Kidney (tissue), 13 donors: ENCODE measurements at regions not wholly inside any gene's neighbourhood (a gene's known extent, or its start where the extent isn't known, plus 50 kb on each side); places are given as distances from the start of the nearest gene placed in this dataset.

Experiments
- DNase-seq, 5 donors: peaks; one replicate each; pipeline ENCODE4 v3.0.0-alpha.2; 2013 to 2020
- FAIRE-seq: peaks from 2 replicates; lab custom pipeline; 2012; peaks lifted over from hg19 to GRCh38; lab: Jason Lieb, UNC
- H3K27ac ChIP-seq, 2 donors: one replicate each; pipeline ENCODE4 v1.7.0; 2013; ENCODE audit warnings: low read depth in 2 of 2, low read length in 2 of 2, inconsistent platforms in 1 of 2
- H3K27me3 ChIP-seq: one replicate; pipeline ENCODE4 v1.7.1; 2013; ENCODE audit warnings: low read length, inconsistent platforms; ENCODE audit not compliant: control insufficient read depth, insufficient read depth
- H3K36me3 ChIP-seq, 3 donors: one replicate each; pipeline versions ENCODE4 v1.7.0 to v1.7.1; 2013; ENCODE audit warnings: low read length in 3 of 3, control low read depth in 1 of 3, inconsistent platforms in 1 of 3; ENCODE audit not compliant: insufficient read depth in 3 of 3, control insufficient read depth in 2 of 3
- H3K4me1 ChIP-seq, 3 donors: one replicate each; pipeline versions ENCODE4 v1.7.0 to v1.7.1; 2013; ENCODE audit warnings: low read length in 3 of 3, inconsistent platforms in 1 of 3, low read depth in 1 of 3; ENCODE audit not compliant: control insufficient read depth in 2 of 3, insufficient read depth in 2 of 3
- H3K4me3 ChIP-seq, 3 donors: one replicate each; pipeline versions ENCODE4 v1.7.0 to v1.8.1; 2013; ENCODE audit warnings: low read length in 3 of 3, control low read depth in 1 of 3, inconsistent platforms in 1 of 3
- H3K9ac ChIP-seq, 3 donors: one replicate each; pipeline versions ENCODE4 v1.7.0 to v1.7.1; 2013; ENCODE audit warnings: low read length in 3 of 3, control low read depth in 1 of 3, inconsistent platforms in 1 of 3
- H3K9me3 ChIP-seq, 3 donors: one replicate each; pipeline versions ENCODE4 v1.7.0 to v1.7.1; 2013; ENCODE audit warnings: low read length in 3 of 3, control low read depth in 1 of 3, inconsistent platforms in 1 of 3; ENCODE audit not compliant: control insufficient read depth in 2 of 3, insufficient read depth in 1 of 3
- intact Hi-C: fragments of 100-400 bp; cut with DNase I; formaldehyde crosslinking; loops from one replicate; pipeline ENCODE4 v1.11.1; 2022
- TF ChIP-seq, protein P1 (sequence below): IDR thresholded peaks from 3 replicates; pipeline ENCODE4 v1.5.1; 2012; ENCODE audit warnings: mild to moderate bottlenecking, moderate library complexity, borderline replicate concordance; ENCODE audit not compliant: insufficient read depth; ENCODE audit errors: extremely low read depth
- donor health status: control.
- donor health status: control.
- donor health status: control.
- donor health status: control.
- donor health status: control.
- donor health status: DM: yes; HTN: yes; CAD: no.
- donor health status: Normal renal cell carcinoma (clear cell type).

- DNase-seq (peak; percentile 87 to 95 (median 92)), FAIRE-seq (no peak)
- intact Hi-C loops = loop anchor here (10.0 kb wide), 1 partner anchor 190 kb away; no protein-coding TSS in a partner anchor
- no peaks in the 10 kb centered on the region for H3K27me3 ChIP-seq
- H3K4me3 ChIP-seq = peak overlapping the region; percentile 66 to 73 (median 69)
- H3K9me3 ChIP-seq = peaks cover 0 to 5% (median 0%) of the 10 kb centered on the region in 3 donors
- H3K9ac ChIP-seq = peak overlapping the region; percentile 48 to 67 (median 58)
- TF ChIP-seq, protein P1, sequence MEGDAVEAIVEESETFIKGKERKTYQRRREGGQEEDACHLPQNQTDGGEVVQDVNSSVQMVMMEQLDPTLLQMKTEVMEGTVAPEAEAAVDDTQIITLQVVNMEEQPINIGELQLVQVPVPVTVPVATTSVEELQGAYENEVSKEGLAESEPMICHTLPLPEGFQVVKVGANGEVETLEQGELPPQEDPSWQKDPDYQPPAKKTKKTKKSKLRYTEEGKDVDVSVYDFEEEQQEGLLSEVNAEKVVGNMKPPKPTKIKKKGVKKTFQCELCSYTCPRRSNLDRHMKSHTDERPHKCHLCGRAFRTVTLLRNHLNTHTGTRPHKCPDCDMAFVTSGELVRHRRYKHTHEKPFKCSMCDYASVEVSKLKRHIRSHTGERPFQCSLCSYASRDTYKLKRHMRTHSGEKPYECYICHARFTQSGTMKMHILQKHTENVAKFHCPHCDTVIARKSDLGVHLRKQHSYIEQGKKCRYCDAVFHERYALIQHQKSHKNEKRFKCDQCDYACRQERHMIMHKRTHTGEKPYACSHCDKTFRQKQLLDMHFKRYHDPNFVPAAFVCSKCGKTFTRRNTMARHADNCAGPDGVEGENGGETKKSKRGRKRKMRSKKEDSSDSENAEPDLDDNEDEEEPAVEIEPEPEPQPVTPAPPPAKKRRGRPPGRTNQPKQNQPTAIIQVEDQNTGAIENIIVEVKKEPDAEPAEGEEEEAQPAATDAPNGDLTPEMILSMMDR = peak; percentile 89
- H3K36me3 ChIP-seq = no peaks in the 10 kb centered on the region
- peak overlapping the region; percentile 55 to 80 for H3K27ac ChIP-seq
- peaks cover 0 to 3% (median 2%) of the 10 kb centered on the region in 3 donors for H3K4me1 ChIP-seq
Measured at GRCh38 chr15:92714477-92715401, 59.2 kb upstream of the FAM174B start.

GRCh38 chr15:92715758-92716157 lies 60.2 kb upstream of the FAM174B start:
- TF ChIP-seq, protein P1 = no peak
- H3K27ac ChIP-seq = no peak overlapping the region
- no peak for FAIRE-seq
- no peaks in the 10 kb centered on the region for H3K36me3 ChIP-seq
- peaks cover 0 to 3% (median 2%) of the 10 kb centered on the region in 3 donors for H3K4me1 ChIP-seq
- H3K9me3 ChIP-seq = peaks cover 0 to 5% (median 0%) of the 10 kb centered on the region in 3 donors
- H3K9ac ChIP-seq = no peak overlapping the region
- no peaks in the 10 kb centered on the region for H3K27me3 ChIP-seq
- peak in 3 of 5 donors; percentile 35 to 85 (median 68) for DNase-seq
- intact Hi-C loops = loop anchor here (10.0 kb wide), 1 partner anchor 191 kb away; no protein-coding TSS in a partner anchor
- no peak overlapping the region for H3K4me3 ChIP-seq

DNA sequence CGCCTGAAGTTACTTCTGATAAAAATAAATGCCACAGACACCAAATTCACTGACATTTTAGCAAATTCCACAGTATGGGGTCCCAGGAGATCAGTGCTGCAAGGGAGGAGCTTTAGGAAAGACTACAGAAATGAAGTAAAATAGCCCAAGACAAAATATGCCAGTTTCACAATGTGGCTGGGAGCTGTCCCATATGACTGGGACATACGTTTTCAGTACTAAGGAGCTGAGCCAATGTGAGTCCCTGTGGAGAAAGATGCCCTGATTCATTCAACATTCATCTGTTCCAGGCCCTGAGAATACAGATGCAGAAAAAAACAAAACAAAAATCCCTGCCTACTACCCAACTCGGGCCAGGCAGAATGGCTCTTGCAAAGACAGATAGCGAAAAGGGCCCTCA lies 63.4 kb upstream of the FAM174B start:
- H3K9me3 ChIP-seq = peaks cover 0 to 5% (median 0%) of the 10 kb centered on the region in 3 donors
- peaks cover 0 to 3% (median 1%) of the 10 kb centered on the region in 3 donors for H3K4me1 ChIP-seq
- H3K36me3 ChIP-seq = no peaks in the 10 kb centered on the region
- FAIRE-seq = no peak
- H3K27ac ChIP-seq = no peak overlapping the region
- TF ChIP-seq, protein P1 = no peak
- no peaks in the 10 kb centered on the region for H3K27me3 ChIP-seq
- intact Hi-C loops = loop anchor here (10.0 kb wide), 1 partner anchor 194 kb away; no protein-coding TSS in a partner anchor
- no peak overlapping the region for H3K4me3 ChIP-seq
- no peak for DNase-seq
- no peak overlapping the region for H3K9ac ChIP-seq
